Calu3 (cell line): ENCODE measurements at regions not wholly inside any gene's neighbourhood (a gene's known extent, or its start where the extent isn't known, plus 50 kb on each side); places are given as distances from the start of the nearest gene placed in this dataset.

Experiments
- BruUV-seq: library from RNA; stranded (reverse); fragments of 400-500 nt; replicated peaks from 2 replicates; lab custom pipeline; 2021; lab: Mats Ljungman, UMichigan
- CTCF ChIA-PET: fragments of 300-600 bp; sonication (Branson Sonifier 250); formaldehyde crosslinking; loops from one replicate; lab custom pipeline; 2022; ENCODE audit warnings: antibody characterized with exemption; lab: Charles Lee
- DNase-seq: peaks from one replicate; pipeline ENCODE4 v3.0.0; 2022
- H3K27ac Mint-ChIP-seq: one replicate; pipeline ENCODE4 v1.8.0; 2022; ENCODE audit warnings: mixed read lengths; ENCODE audit not compliant: unreplicated experiment
- H3K27me3 Mint-ChIP-seq: one replicate; pipeline ENCODE4 v1.8.0; 2022; ENCODE audit warnings: mixed read lengths; ENCODE audit not compliant: unreplicated experiment
- H3K36me3 Mint-ChIP-seq: one replicate; pipeline ENCODE4 v1.8.0; 2022; ENCODE audit warnings: mild to moderate bottlenecking, moderate library complexity, mixed read lengths; ENCODE audit not compliant: insufficient read depth, unreplicated experiment
- H3K4me1 Mint-ChIP-seq: one replicate; pipeline ENCODE4 v1.8.0; 2022; ENCODE audit warnings: mild to moderate bottlenecking, low read depth, mixed read lengths; ENCODE audit not compliant: unreplicated experiment
- H3K4me3 Mint-ChIP-seq: one replicate; pipeline ENCODE4 v1.8.0; 2022; ENCODE audit warnings: mild to moderate bottlenecking, low read depth, moderate library complexity, mixed read lengths; ENCODE audit not compliant: unreplicated experiment
- H3K9me3 Mint-ChIP-seq: one replicate; pipeline ENCODE4 v1.8.0; 2022; ENCODE audit warnings: low read depth, mixed read lengths; ENCODE audit not compliant: unreplicated experiment
- intact Hi-C: fragments of 100-400 bp; cut with micrococcal nuclease; formaldehyde crosslinking; loops from one replicate; pipeline ENCODE4 v1.10.0; 2022; ENCODE audit not compliant: unreplicated experiment
- TF ChIP-seq, protein P1 (sequence below): fragments of 200-600 bp; IDR thresholded peaks from one replicate; pipeline ENCODE4 v1.8.0; 2022; ENCODE audit warnings: antibody characterized with exemption; ENCODE audit not compliant: unreplicated experiment

DNA sequence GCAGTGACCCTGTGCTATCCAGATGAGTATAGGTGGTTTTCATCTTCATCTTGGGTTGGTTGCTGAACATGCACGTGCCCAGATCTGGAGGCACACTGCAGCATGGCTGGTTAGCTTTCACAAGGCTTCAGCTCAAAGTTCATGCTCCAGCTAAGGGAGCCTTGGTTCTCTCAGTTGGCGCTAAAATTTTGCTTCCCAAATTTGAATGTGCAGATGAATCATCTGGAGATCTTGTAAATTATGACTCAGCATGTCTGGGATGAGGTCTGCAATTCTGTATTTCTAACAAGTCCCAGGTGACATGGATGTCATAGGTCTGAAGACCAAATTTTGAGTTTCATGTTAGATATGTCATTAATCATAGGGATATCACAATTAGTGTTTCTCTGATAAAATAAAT lies 230.8 kb downstream of the FOXA2 start:
- intact Hi-C loops = no loop called here
- TF ChIP-seq, protein P1, sequence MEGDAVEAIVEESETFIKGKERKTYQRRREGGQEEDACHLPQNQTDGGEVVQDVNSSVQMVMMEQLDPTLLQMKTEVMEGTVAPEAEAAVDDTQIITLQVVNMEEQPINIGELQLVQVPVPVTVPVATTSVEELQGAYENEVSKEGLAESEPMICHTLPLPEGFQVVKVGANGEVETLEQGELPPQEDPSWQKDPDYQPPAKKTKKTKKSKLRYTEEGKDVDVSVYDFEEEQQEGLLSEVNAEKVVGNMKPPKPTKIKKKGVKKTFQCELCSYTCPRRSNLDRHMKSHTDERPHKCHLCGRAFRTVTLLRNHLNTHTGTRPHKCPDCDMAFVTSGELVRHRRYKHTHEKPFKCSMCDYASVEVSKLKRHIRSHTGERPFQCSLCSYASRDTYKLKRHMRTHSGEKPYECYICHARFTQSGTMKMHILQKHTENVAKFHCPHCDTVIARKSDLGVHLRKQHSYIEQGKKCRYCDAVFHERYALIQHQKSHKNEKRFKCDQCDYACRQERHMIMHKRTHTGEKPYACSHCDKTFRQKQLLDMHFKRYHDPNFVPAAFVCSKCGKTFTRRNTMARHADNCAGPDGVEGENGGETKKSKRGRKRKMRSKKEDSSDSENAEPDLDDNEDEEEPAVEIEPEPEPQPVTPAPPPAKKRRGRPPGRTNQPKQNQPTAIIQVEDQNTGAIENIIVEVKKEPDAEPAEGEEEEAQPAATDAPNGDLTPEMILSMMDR = no peak
- CTCF ChIA-PET = no interaction called here
- Mint-ChIP-seq H3K9me3 (no peaks in the 10 kb centered on the region), H3K27ac (no peak overlapping the region), H3K27me3 (no peaks in the 10 kb centered on the region), H3K36me3 (no peaks in the 10 kb centered on the region), H3K4me1 (no peaks in the 10 kb centered on the region), H3K4me3 (no peak overlapping the region)
- no peak for DNase-seq
- no TSS peak for BruUV-seq

DNA sequence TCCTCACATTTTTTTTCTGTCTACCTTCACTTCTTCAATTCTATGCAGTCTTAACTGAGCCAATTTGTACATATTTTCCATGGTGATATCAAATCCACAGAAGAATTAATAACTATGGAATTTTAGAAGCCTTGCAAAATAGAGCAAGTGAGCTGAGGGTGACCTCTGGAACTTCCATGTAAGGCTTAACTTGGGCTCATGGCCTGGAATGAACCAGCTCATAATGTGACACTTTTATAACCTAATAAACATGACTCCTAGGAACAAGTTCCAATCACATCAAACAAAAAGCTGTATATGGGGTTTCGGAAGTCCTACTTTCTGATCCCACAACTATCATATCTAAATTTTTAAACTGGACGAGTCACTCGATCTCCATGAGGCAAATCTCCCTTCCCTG lies 232.4 kb downstream of the FOXA2 start:
- DNase-seq = no peak
- CTCF ChIA-PET = no interaction called here
- TF ChIP-seq, protein P1 = no peak
- no peak overlapping the region for H3K4me3 Mint-ChIP-seq
- H3K9me3 Mint-ChIP-seq = no peaks in the 10 kb centered on the region
- H3K27ac Mint-ChIP-seq = no peak overlapping the region
- intact Hi-C loops = no loop called here
- no peaks in the 10 kb centered on the region for H3K36me3 Mint-ChIP-seq
- no TSS peak for BruUV-seq
- H3K27me3 Mint-ChIP-seq = no peaks in the 10 kb centered on the region
- H3K4me1 Mint-ChIP-seq = no peaks in the 10 kb centered on the region

DNA sequence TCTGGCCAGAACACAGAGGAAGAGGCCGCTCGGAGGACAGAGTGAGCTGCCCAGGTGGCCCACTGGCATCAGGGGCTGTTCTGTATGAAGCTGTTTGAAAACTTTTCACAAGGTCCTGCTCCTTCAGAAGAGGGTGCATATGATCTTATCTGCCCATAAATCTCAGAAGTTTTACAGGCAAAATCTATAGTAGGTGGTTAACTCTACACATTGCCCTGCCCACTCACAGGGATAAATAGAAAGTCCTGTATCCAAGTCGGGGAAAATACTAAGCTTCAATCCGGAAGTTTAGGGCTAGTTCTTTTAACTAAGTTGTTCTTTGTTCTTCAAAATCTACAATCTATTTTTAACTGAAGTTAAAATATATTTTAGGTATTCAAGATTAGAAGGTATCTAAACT lies 233.7 kb downstream of the FOXA2 start:
- DNase-seq = no peak
- H3K4me3 Mint-ChIP-seq = no peak overlapping the region
- H3K9me3 Mint-ChIP-seq = no peaks in the 10 kb centered on the region
- H3K27ac Mint-ChIP-seq = no peak overlapping the region
- no peaks in the 10 kb centered on the region for H3K36me3 Mint-ChIP-seq
- CTCF ChIA-PET = interaction anchor here (0.6 kb wide), 1 partner anchor 47 kb away, joined by 3 read pairs; no protein-coding TSS in a partner anchor
- TF ChIP-seq, protein P1 = no peak
- H3K4me1 Mint-ChIP-seq = no peaks in the 10 kb centered on the region
- BruUV-seq = no TSS peak
- H3K27me3 Mint-ChIP-seq = no peaks in the 10 kb centered on the region
- intact Hi-C loops = no loop called here

DNA sequence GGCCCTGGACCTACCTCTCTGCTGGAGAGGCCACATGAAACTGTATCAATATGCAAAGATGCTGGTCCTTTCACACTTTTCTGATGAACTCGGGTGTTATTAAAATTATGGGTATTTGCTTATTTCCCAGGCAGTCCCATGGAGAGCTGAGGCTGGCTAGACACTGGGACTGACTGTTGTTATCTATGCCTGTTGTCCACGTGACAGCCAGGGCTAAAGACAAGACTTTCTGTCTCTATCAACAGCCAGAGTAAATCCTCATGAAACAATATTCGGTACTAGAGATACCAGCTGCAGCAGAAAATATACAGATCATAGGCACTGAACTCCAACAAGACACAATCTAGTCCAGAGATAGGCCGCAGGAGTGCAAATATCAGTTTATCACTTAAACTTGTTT lies 236.4 kb downstream of the FOXA2 start:
- no peak for DNase-seq

More for the DNA sequence above, 236.4 kb downstream of the FOXA2 start:
- no peaks in the 10 kb centered on the region for H3K4me1 Mint-ChIP-seq
- BruUV-seq = no TSS peak
- no peaks in the 10 kb centered on the region for H3K9me3 Mint-ChIP-seq
- H3K4me3 Mint-ChIP-seq = no peak overlapping the region
- no peaks in the 10 kb centered on the region for H3K27me3 Mint-ChIP-seq
- TF ChIP-seq, protein P1 = no peak
- no peak overlapping the region for H3K27ac Mint-ChIP-seq
- intact Hi-C loops = no loop called here
- no peaks in the 10 kb centered on the region for H3K36me3 Mint-ChIP-seq
- CTCF ChIA-PET = no interaction called here
